HG02642 (cell line): ENCODE measurements at regions not wholly inside any gene's neighbourhood (a gene's known extent, or its start where the extent isn't known, plus 50 kb on each side); places are given as distances from the start of the nearest gene placed in this dataset.

Experiments used
- ATAC-seq: cut with Tn5 transposase; IDR thresholded peaks from one replicate; pipeline ENCODE4 v1.9.1; 2021; ENCODE audit warnings: mild to moderate bottlenecking; ENCODE audit not compliant: unreplicated experiment, poor library complexity

DNA sequence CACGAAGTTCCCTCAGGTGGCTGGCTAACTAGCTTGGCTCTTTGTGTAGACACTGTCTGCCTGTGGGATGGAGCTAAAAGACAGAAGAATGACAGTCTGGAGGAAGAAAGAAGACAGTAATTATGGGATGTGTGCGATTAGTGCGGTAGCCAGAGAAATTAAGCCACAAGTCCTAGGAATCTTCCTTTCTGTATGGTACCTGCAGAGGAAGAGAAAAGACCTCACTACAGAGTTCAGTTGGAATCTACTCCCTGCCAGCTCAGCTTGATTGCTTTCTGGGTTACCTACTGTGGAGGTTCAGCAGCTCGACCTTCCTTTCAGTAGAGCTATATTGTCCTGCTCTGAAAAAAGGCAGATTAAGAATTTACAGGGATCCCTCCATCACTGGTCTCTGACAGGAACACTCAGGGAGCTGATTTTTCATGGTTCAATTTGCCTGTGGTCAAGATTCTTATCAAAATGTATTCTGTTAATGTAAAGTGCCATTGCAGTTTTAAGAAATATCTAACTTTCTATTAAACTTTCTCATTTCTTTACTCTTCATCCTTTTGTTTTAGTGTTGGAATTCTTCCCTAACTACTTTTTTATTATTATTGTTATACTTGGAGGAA, 187.2 kb downstream of the CENPW start:
- ATAC-seq, result no peak

DNA sequence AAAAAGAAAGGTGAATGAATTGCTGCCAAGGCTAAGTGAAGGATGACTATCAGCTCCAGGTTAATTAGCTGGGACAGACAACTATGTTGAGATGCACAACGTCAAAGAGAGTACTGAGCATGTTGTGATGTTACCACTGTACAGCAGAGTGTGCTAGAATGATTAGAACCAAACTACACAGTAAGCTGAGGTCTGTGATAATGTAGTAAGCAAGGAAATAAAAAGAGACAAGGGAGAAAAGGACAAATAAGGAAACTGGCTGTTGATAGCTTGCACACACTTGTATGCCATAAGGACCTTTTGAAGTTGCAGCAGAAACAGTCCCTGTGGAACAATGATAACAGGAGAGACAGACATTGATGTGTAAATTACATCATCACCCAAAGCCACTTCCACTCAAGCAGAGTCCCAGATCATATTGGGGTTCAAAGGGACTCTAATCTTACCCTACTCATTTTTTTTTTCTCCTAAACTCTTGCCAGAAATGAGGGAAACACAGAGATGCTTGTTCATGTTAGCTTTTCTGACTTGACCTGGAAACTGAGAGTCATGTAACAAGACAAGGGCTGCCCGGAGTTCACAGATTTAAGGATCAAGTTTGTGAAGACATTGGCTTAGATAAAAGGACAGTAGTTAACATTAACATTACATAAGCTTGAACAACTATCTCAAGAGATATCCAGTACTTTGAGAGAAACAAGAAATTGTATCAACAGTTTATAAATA, 189.9 kb downstream of the CENPW start:
- no peak for ATAC-seq

DNA sequence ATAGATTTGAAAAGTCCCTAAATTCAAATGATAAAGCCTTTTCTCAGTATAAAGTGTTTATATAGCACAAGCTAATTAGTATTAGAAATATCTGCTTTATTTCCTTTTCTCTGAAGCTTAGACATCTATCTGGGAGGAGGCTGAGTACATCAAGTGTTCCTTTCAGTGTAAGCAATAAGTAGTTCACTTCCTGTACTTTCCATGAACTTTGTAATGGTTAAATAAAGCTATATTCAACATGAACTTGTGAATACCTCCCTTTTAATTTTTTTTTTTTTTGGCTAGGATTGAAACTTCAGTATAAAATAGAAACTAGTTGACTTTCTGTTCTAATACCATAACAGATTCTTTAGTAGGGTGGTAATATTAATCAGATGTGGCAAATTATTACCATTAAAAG, 190.9 kb downstream of the CENPW start:
- ATAC-seq, result no peak

DNA sequence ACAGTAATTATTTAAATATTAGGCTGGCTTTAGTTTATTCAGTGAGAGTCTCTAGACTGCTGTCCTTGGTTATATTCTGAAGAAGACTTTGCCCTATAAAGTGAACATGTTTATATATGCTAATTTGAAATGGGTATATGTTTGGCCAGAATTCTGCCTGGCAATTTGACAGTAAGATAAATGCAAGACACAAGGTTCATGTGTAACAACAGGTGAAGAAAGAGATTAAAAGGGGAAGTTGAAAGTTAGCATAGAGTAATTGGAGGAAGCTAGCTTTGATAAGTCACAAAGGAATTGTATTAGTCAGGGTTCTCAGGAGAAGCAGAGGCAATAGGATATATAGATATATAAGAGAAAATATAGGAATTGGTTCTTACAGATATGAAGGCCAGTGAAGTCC, 191.4 kb downstream of the CENPW start:
- no peak for ATAC-seq

DNA sequence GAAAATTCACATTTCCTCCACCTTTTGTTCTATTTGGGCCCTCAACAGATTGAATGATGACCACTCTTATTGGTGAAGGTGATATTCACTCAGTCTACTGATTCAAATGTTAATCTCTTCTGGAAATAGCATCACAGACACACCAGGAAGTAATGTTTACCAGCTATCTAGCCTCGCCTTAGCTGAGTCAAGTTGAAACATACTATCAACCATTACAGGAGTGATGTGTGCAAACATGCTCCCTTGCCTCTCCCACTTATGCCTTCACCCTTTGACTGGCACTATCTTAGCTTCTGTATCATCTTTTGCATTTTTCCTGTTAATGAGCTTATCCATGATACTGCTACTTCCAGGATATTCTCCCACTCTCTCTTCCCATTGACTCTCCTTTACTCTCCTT, 191.9 kb downstream of the CENPW start:
- ATAC-seq, result peak; percentile 69

DNA sequence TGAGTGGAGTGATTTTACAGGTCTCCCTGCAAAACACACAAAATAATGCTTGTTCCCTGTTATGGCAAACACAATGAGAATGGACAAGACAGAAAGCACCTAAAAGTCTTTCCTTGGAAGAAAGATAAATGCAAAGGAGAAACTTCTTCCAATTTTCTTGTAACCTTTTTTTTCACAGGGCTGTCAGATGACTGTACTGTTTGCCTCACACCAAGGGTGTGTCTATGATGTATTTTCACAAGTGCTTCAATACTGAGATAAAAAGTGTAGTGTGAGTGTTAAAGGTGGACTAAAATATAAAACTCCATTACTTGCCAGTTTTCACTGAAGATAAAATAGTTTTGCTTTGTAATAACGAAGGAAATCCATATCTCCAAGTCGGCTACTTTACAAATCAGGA, 194.5 kb downstream of the CENPW start:
- no peak for ATAC-seq

DNA sequence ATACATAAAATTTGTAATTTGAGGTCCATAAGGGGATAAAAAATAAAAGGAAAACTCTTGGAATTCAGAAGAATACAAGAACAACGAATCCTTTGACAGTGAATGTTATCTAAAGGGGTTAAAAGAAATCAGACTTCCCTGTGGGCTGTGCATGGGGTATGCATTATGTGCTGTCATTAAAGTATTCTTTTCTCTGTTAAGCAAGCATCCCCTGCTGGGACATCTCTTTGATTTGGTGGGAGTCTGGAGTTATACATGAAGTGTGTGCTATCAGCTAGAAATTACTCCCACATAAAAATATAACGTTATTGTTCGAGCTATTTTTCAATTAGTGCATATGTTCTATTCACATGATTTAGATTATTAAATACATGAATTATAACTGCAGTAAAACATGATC, 195.2 kb downstream of the CENPW start:
- no peak for ATAC-seq

DNA sequence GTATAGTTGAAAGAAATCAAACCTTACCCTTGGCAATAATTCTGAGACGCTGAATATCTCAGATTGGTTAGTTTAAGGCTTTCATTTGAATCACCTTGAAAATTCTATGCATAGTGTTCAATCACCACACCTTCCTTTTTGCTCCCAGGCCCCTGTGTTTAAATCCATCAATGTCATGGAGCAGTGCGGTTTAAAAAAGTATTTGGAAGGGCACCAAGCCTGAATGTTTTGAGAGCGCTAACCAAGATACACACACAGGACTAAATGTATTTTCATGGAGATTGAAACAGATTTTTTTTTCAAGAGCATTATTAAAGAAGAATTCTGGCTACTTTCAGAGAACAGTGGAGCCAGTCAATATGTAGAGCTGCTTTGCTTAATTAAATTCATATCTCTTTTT, 195.7 kb downstream of the CENPW start:
- no peak for ATAC-seq

DNA sequence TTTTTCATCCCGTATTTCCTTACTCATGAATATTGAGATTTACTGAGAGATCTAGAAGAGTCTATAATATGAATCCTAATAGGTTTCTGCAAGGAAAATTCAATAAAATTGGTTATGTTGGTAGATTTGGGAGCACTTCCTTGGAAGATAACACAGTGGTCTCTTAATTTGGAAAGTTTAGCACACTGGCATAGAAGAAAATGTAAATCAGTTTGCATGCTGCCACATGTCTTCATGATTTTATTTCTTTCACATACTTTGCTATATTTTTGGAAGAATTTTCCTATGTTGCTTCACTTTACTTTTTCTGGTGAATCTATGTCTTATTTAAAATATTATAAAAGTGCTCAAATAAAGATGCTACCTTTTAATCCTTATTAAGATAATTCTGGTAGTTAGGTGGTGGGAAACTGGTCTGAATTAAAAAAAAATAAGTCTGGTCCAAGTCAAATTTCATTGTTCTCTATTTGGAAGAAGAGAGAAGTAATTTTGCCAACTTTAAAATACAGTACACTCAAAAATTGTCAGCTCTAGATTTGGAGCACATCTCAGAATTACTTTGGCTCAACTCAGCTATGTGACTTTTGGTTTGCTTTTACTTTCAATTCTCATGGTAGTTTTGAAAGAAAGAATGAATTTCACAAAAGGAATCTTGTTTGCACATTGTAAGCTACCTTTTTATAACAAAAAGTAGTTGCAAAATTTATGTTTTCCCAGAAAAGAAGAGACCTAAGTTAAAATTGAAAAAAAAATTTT, 197.3 kb downstream of the CENPW start:
- no peak for ATAC-seq

DNA sequence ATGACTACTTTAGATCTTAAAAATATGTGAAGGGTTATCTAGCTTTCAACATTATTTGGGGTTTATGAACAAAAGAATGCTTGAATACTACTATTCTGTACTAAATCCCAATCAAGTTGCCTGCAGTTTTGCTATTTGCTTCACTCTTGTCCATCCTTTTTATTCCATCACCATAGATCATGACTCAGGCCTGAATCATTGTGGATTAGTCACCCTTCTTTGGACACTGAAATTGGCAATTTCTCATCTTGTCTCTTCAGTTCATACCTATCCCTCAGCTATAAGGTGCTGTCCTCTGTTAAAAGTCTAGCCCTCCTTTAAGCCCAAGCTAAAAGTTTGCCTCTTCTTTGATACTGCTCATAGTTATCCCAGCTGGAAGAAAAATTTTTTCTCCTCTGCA, 199.1 kb downstream of the CENPW start:
- no peak for ATAC-seq

DNA sequence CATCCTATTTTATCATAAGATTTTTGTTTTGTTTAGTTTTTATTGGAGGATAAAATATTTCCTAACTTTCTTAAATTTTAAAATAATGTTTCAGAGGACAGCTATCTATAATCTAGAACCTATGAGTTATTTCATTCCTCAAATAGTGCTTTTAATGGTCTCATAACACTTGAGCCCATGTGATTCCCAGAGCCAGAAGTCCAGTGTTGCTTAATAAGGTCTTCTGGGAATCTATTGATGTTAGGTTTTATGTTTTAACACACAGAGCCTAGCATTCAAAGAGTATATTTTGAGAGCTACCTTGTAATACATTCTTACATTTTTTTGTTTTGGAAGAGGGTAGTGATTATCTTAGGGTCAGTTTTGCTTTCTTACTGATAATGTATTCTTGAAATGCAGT, 200.2 kb downstream of the CENPW start:
- no peak for ATAC-seq

DNA sequence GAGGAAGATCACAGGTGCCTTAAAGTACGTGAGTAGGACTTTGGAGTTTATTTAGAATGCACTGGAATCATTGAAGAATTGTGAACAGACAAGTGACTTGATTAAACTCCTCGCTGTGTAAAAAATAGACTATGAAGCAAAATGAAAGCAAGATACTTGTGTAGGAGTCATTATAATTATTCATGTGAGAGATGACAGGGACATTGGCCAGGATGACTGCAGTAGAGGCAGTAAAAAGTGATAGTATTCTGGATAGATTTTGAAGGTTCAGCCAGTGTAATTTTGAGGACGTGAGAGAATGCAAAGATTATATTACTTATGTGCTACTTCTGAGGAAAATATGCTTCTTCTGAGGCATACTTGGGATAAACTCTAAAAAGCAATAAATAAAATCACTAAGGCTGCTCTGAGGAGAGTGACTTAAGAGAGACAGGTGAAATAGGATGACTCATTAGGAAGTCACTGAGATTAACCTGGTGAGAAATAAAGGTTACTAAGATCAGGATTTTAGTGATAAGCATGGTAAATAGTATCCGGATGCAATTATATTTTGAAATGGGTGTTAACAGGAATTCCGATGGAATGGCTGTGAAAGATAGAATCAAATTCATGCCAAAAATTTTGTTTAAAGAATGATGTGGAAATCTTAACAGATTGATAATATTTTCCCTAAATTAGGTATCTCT, 202.0 kb downstream of the CENPW start:
- no peak for ATAC-seq

DNA sequence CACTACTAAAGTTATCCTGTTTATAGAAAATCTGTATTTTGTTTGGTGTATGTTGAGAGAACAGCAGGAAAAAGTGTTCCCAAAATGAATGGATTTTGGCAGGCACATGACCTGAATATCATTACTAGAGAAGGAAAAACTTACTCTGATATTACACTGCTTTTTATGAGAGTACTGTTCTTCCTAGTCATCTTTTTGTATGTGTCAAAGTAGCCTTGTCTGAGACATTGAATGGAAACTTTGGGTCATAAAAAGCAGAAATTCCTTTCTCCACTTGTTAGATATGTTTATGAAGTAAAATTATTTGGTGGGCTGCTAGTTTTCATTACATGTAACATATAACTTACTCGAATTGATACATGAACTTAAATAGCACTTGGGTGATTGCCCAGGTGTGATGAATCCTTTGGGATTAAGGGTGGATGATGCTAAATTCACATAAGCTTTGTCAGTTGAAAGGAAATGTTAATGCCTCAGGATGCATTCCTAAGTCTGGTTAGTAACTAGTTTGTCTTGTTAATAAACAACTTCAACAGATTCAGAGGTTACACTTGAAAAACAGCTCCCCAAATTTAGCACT, 206.7 kb downstream of the CENPW start:
- no peak for ATAC-seq

DNA sequence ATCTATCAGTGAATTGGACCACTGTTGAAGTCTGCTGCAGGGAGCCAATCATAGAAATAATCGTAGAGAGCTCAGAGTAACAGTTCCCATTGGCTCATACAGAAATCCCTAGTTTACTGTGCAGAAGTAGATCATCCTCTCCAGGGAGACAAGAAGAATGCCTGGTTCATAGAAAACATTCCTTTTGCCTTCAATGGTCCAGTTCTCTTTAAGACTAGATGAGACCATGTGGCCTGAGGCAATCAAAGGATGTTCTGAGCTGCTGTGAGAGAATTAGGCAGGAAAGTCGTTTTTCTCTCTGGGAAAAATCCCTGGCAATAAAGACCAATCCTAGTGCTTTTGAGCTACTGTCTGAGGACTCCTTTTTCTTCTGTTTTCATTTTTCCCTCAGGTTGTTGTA, 208.4 kb downstream of the CENPW start:
- no peak for ATAC-seq

DNA sequence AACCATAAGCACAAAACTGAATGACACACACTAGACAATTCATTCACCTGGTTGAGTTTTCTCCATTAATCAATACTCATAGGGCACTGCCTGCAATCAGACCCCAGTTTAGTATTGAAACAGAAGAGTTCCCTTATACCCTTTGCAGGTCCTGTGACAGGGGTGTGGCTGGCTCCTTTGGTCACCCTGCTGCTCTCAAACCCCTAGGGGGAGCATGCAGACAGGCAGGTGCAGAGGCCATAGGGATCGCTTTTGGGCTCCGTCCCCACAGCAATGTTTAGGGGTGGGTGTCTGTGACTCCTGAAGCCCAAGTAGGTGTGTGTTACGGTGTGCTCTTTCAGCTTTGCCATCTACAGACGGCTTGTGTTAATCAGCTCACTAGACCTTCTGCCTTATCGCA, 210.4 kb downstream of the CENPW start:
- no peak for ATAC-seq

DNA sequence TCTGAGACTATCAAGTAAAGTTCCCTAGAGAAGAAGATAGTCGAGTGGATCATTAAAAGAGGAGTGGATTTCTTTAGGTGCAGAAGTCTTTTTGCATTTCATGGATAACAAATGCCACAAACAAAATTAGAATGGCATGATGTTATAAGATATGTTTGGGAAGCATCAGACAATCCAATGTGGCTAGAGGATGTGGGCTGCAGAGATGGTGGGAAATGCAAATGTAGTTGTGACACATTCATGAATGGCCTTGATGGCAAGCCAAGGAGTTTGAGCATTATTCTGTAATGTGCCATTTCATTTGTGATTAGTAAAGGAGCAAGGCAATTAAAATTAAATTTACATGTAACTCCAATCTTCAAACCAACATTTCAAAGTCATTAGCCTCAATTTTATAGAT, 211.9 kb downstream of the CENPW start:
- no peak for ATAC-seq

DNA sequence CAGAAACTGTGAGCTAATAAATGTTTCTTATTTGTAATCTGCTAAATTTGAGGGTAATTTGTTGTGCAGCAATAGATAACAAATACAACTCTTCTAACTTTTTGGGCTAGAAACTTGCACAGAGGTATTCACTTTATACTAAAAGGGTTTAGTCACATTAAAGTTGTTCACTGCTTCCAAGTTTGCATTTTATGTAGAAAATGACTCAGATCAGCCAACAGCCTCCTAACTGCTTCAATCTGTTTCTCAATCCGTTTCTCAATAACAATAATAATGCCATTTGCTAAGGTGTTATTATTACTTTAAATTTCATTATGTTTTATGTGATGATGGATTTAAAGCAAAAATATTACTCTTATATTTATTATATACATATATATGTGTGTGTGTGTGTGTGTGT, 213.9 kb downstream of the CENPW start:
- no peak for ATAC-seq

DNA sequence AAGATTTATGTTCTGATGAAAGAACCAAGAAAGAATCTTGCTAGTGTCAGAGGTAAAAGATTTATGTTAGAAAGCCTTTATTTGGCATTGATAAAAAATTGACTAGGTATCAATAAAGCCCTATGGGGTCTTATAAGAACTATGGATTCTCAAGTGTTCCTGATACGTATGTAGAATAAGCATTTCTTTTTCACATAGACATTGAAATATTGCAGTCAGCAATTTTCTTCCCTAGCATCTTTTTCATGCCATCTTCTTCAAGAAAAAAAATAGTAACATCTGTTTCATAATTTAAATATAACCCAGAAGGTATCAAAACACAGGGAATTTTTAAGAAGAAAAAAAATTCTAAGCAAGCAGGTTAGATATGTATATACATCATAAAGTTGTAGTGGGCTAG, 230.6 kb downstream of the CENPW start:
- no peak for ATAC-seq

DNA sequence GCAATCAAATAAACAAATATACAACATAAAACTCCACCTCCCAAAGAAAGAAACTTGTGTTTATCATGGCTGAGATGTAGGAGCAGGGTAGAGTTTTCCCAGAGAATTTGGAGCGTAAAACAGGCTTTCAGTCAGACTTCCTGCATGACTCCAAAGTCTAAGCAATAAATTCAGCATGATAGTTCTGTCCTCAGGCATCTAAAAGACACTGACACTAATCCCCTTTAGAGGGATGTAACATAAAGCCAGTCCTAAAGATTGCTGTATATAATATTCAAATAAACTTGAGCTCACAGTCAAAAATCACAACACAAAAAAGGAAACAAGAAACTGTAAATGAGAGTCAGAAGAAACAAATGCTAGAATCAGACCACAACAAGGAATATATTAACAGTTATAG, 234.4 kb downstream of the CENPW start:
- no peak for ATAC-seq

DNA sequence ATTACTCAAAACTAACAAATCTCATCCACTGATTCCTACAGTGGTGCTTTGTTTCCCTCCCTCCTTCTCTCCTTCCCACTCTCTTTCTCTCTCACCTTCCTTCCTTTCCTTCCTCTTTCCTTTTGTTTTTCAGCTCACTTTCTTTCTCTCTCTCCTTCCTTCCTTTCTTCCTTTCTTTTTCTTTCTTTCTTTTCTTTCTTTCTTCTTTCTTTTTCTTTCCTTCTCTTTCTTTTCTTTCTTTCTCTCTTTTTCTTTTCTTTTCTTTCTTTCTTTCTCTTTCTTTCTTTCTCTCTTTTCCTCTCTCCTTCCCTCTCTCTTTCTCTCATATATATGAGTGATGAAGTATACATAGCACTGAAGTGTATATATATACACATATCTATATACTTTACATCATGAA, 241.4 kb downstream of the CENPW start:
- no peak for ATAC-seq
